GM21529 (cell line): ENCODE measurements at regions not wholly inside any gene's neighbourhood (a gene's known extent, or its start where the extent isn't known, plus 50 kb on each side); places are given as distances from the start of the nearest gene placed in this dataset.
"Not testable (repeated sequence)": the region's sequence is repeated elsewhere in the genome, so short reads cannot be mapped to it uniquely, and the experiment has no call there.

ENCODE experiments used
- ATAC-seq: cut with Tn5 transposase; IDR thresholded peaks from one replicate; pipeline ENCODE4 v1.9.1; 2021; ENCODE audit not compliant: unreplicated experiment

- ATAC-seq, result not testable (repeated sequence)
These were observed 243.8 kb upstream of the PROK2 start for GRCh38 chr3:72028726-72029125.

- not testable (repeated sequence) for ATAC-seq
These were observed 243.4 kb upstream of the PROK2 start for GRCh38 chr3:72028307-72028706.

- ATAC-seq, result not testable (repeated sequence)
These were observed 242.8 kb upstream of the PROK2 start for GRCh38 chr3:72027728-72028127.

- no peak for ATAC-seq
These were observed 237.1 kb upstream of the PROK2 start for GRCh38 chr3:72022027-72022426.

- ATAC-seq, result no peak
These were observed 236.6 kb upstream of the PROK2 start for GRCh38 chr3:72021531-72021930.

- no peak for ATAC-seq
These were observed 233.5 kb upstream of the PROK2 start for GRCh38 chr3:72018343-72018984.

GRCh38 chr3:72017935-72018334 lies 233.0 kb upstream of the PROK2 start:
- ATAC-seq, result no peak

GRCh38 chr3:72017311-72017710 lies 232.4 kb upstream of the PROK2 start:
- no peak for ATAC-seq

- ATAC-seq, result peak; percentile 48
These were observed 230.5 kb upstream of the PROK2 start for GRCh38 chr3:72015463-72015862.

GRCh38 chr3:72013084-72013483 lies 228.1 kb upstream of the PROK2 start:
- ATAC-seq, result no peak

GRCh38 chr3:72012363-72012762 lies 227.4 kb upstream of the PROK2 start:
- no peak for ATAC-seq

- no peak for ATAC-seq
These were observed 226.5 kb upstream of the PROK2 start for GRCh38 chr3:72011485-72011884.

- ATAC-seq, result peak; percentile 89
These were observed 225.0 kb upstream of the PROK2 start for GRCh38 chr3:72009851-72010443.

- no peak for ATAC-seq
These were observed 223.5 kb upstream of the PROK2 start for GRCh38 chr3:72008226-72008996.

- no peak for ATAC-seq
These were observed 221.9 kb upstream of the PROK2 start for GRCh38 chr3:72006631-72007556.

- ATAC-seq, result no peak
These were observed 219.9 kb upstream of the PROK2 start for GRCh38 chr3:72004749-72005292.

- ATAC-seq, result no peak
These were observed 219.0 kb upstream of the PROK2 start for GRCh38 chr3:72003936-72004335.

- ATAC-seq, result no peak
These were observed 216.8 kb upstream of the PROK2 start for GRCh38 chr3:72001758-72002157.

GRCh38 chr3:71998995-71999673 lies 214.2 kb upstream of the PROK2 start:
- ATAC-seq, result no peak

GRCh38 chr3:71997066-71997653 lies 212.2 kb upstream of the PROK2 start:
- no peak for ATAC-seq
